ENCODE measurements at regions not wholly inside any gene's neighbourhood (a gene's known extent, or its start where the extent isn't known, plus 50 kb on each side); places are given as distances from the start of the nearest gene placed in this dataset.

GRCh38 chr7:115274-115911 is 77.0 kb upstream of the FAM20C start:
- Histone ChIP-seq H3K4me3 (no peak overlapping the region), H3K27me3 (ENCODE audit: low read depth) (no peaks in the 10 kb centered on the region), H3K9me3 (0 out of 2 replicates have a peak, but pooled peaks cover 2% of the 10 kb centered on the region), H3K4me1 (no peaks in the 10 kb centered on the region), H3K36me3 (replicated peaks) (no peaks in the 10 kb centered on the region)
- in situ Hi-C loops (cut with MboI; ENCODE audit: low sequenced_read_pairs) = no loop called here
- no peak for DNase-seq (ENCODE audit: low spot score in 2 of 2)

- H3K4me3 ChIP-seq = no peak overlapping the region
- DNase-seq (ENCODE audit: low spot score in 2 of 2) = no peak
- H3K27me3 ChIP-seq (ENCODE audit: low read depth) = no peaks in the 10 kb centered on the region
- H3K9me3 ChIP-seq = 0 out of 2 replicates have a peak, but pooled peaks cover 2% of the 10 kb centered on the region
- in situ Hi-C loops (cut with MboI; ENCODE audit: low sequenced_read_pairs) = no loop called here
- H3K36me3 ChIP-seq (replicated peaks) = no peaks in the 10 kb centered on the region
- H3K4me1 ChIP-seq = no peaks in the 10 kb centered on the region
Measured at GRCh38 chr7:116188-116981, 76.0 kb upstream of the FAM20C start.

- in situ Hi-C loops (cut with MboI; ENCODE audit: low sequenced_read_pairs) = no loop called here
- Histone ChIP-seq H3K4me3 (no peak overlapping the region), H3K36me3 (replicated peaks) (no peaks in the 10 kb centered on the region), H3K4me1 (no peaks in the 10 kb centered on the region), H3K9me3 (no peaks in the 10 kb centered on the region), H3K27me3 (ENCODE audit: low read depth) (no peaks in the 10 kb centered on the region)
- DNase-seq (ENCODE audit: low spot score in 2 of 2) = no peak
Measured at GRCh38 chr7:117836-118614, 74.3 kb upstream of the FAM20C start.

GRCh38 chr7:118615-119391 is 73.6 kb upstream of the FAM20C start:
- no peak for DNase-seq (ENCODE audit: low spot score in 2 of 2)
- in situ Hi-C loops (cut with MboI; ENCODE audit: low sequenced_read_pairs) = no loop called here
- Histone ChIP-seq H3K36me3 (replicated peaks) (no peaks in the 10 kb centered on the region), H3K4me1 (no peaks in the 10 kb centered on the region), H3K9me3 (no peaks in the 10 kb centered on the region), H3K4me3 (no peak overlapping the region), H3K27me3 (ENCODE audit: low read depth) (no peaks in the 10 kb centered on the region)

- no peaks in the 10 kb centered on the region for H3K36me3 ChIP-seq (replicated peaks)
- in situ Hi-C loops (cut with MboI; ENCODE audit: low sequenced_read_pairs) = no loop called here
- H3K9me3 ChIP-seq = no peaks in the 10 kb centered on the region
- H3K4me1 ChIP-seq = no peaks in the 10 kb centered on the region
- H3K4me3 ChIP-seq = no peak overlapping the region
- DNase-seq (ENCODE audit: low spot score in 2 of 2) = no peak
- H3K27me3 ChIP-seq (ENCODE audit: low read depth) = no peaks in the 10 kb centered on the region
Measured at GRCh38 chr7:119392-120163, 72.8 kb upstream of the FAM20C start.

- Histone ChIP-seq H3K9me3 (no peaks in the 10 kb centered on the region), H3K36me3 (replicated peaks) (no peaks in the 10 kb centered on the region), H3K4me1 (no peaks in the 10 kb centered on the region), H3K4me3 (no peak overlapping the region), H3K27me3 (ENCODE audit: low read depth) (no peaks in the 10 kb centered on the region)
- DNase-seq (ENCODE audit: low spot score in 2 of 2) = no peak
- in situ Hi-C loops (cut with MboI; ENCODE audit: low sequenced_read_pairs) = no loop called here
Measured at GRCh38 chr7:120164-120991, 72.0 kb upstream of the FAM20C start.

- Histone ChIP-seq H3K4me1 (no peaks in the 10 kb centered on the region), H3K36me3 (replicated peaks) (no peaks in the 10 kb centered on the region), H3K27me3 (ENCODE audit: low read depth) (no peaks in the 10 kb centered on the region), H3K4me3 (no peak overlapping the region), H3K9me3 (no peaks in the 10 kb centered on the region)
- in situ Hi-C loops (cut with MboI; ENCODE audit: low sequenced_read_pairs) = no loop called here
- DNase-seq (ENCODE audit: low spot score in 2 of 2) = no peak
Measured at GRCh38 chr7:121002-121785, 71.2 kb upstream of the FAM20C start.

- H3K4me1 ChIP-seq = no peaks in the 10 kb centered on the region
- H3K36me3 ChIP-seq (replicated peaks) = no peaks in the 10 kb centered on the region
- no peaks in the 10 kb centered on the region for H3K27me3 ChIP-seq (ENCODE audit: low read depth)
- no peak overlapping the region for H3K4me3 ChIP-seq
- DNase-seq (ENCODE audit: low spot score in 2 of 2) = no peak
- H3K9me3 ChIP-seq = no peaks in the 10 kb centered on the region
- in situ Hi-C loops (cut with MboI; ENCODE audit: low sequenced_read_pairs) = no loop called here
Measured at GRCh38 chr7:123237-123636, 69.1 kb upstream of the FAM20C start.

GRCh38 chr7:124130-124949 is 68.0 kb upstream of the FAM20C start:
- Histone ChIP-seq H3K27me3 (ENCODE audit: low read depth) (no peaks in the 10 kb centered on the region), H3K4me1 (no peaks in the 10 kb centered on the region), H3K9me3 (no peaks in the 10 kb centered on the region), H3K4me3 (no peak overlapping the region), H3K36me3 (replicated peaks) (no peaks in the 10 kb centered on the region)
- no peak for DNase-seq (ENCODE audit: low spot score in 2 of 2)
- in situ Hi-C loops (cut with MboI; ENCODE audit: low sequenced_read_pairs) = no loop called here

GRCh38 chr7:125061-125475 is 67.3 kb upstream of the FAM20C start:
- Histone ChIP-seq H3K4me3 (no peak overlapping the region), H3K9me3 (no peaks in the 10 kb centered on the region), H3K36me3 (replicated peaks) (no peaks in the 10 kb centered on the region), H3K27me3 (ENCODE audit: low read depth) (no peaks in the 10 kb centered on the region), H3K4me1 (no peaks in the 10 kb centered on the region)
- DNase-seq (ENCODE audit: low spot score in 2 of 2) = no peak
- in situ Hi-C loops (cut with MboI; ENCODE audit: low sequenced_read_pairs) = no loop called here

GRCh38 chr7:125661-126060 is 66.7 kb upstream of the FAM20C start:
- Histone ChIP-seq H3K36me3 (replicated peaks) (no peaks in the 10 kb centered on the region), H3K4me3 (no peak overlapping the region), H3K9me3 (no peaks in the 10 kb centered on the region), H3K27me3 (ENCODE audit: low read depth) (no peaks in the 10 kb centered on the region), H3K4me1 (no peaks in the 10 kb centered on the region)
- no peak for DNase-seq (ENCODE audit: low spot score in 2 of 2)
- in situ Hi-C loops (cut with MboI; ENCODE audit: low sequenced_read_pairs) = no loop called here

All from HAP-1 (cell line).